ENCODE measurements at regions not wholly inside any gene's neighbourhood (a gene's known extent, or its start where the extent isn't known, plus 50 kb on each side); places are given as distances from the start of the nearest gene placed in this dataset.
"Not testable (repeated sequence)": the region's sequence is repeated elsewhere in the genome, so short reads cannot be mapped to it uniquely, and the experiment has no call there.

GRCh38 chr5:25974451-25974850, 1063.9 kb downstream of the CDH9 start:
- TF ChIP-seq ZNF274 (IDR thresholded peaks at IDR 0.05; ENCODE audit: low read depth, low read length): no peak
- TF ChIP-seq SUZ12 (IDR thresholded peaks at IDR 0.05; ENCODE audit: extremely low read depth, insufficient read depth, insufficient read length): no peak
- no peak for TF ChIP-seq YY1 (IDR thresholded peaks at IDR 0.05; ENCODE audit: insufficient read depth, insufficient read length)
- Histone ChIP-seq H3K36me3 (ENCODE audit: insufficient read depth, insufficient read length, low read length) (no peaks in the 10 kb centered on the region), H3K9ac (ENCODE audit: insufficient read length, low read depth) (no peak overlapping the region), H3K4me3 (ENCODE audit: insufficient read length, low read depth) (no peak overlapping the region), H3K27me3 (ENCODE audit: insufficient read depth, insufficient read length) (no peaks in the 10 kb centered on the region), H3K4me1 (ENCODE audit: insufficient read depth, insufficient read length) (no peaks in the 10 kb centered on the region), H3K9me3 (ENCODE audit: insufficient read depth, low read length) (no peaks in the 10 kb centered on the region)
- no peak for DNase-seq (ENCODE audit: low read depth, low spot score)

DNA sequence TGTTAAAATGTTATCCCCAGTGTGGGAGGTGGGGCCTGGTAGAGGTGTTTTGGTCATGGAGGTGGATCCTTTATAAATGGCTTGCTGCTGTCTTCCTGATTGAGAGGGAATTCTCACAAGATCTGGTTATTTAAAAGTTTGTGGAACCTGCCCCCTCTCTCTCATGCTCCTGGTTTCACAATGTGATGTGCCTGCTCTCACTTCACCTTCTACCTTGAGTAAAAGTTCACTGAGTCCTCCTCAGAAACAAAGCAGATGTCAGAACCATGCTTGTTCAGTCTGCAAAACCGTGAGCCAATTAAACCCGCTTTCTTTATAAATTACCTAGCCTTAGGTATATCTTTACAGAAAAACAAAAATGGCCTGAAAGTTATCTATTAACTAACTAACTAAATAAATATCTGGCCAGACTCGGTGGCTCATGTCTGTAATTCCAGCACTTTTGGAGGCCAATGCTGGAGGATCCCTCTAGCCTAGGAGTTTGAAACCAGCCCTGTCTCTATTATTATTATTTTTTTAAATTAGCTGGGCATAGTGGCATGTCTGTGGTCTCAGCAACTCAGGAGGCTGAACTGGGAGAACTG, 1067.4 kb downstream of the CDH9 start:
- no peak for TF ChIP-seq SUZ12 (IDR thresholded peaks at IDR 0.05; ENCODE audit: extremely low read depth, insufficient read depth, insufficient read length)
- no peak for TF ChIP-seq ZNF274 (IDR thresholded peaks at IDR 0.05; ENCODE audit: low read depth, low read length)
- no peak for TF ChIP-seq YY1 (IDR thresholded peaks at IDR 0.05; ENCODE audit: insufficient read depth, insufficient read length)
- H3K4me1 ChIP-seq (ENCODE audit: insufficient read depth, insufficient read length): no peaks in the 10 kb centered on the region
- no peak overlapping the region for H3K4me3 ChIP-seq (ENCODE audit: insufficient read length, low read depth)
- H3K9ac ChIP-seq (ENCODE audit: insufficient read length, low read depth): no peak overlapping the region
- H3K36me3 ChIP-seq (ENCODE audit: insufficient read depth, insufficient read length, low read length): no peaks in the 10 kb centered on the region
- no peaks in the 10 kb centered on the region for H3K27me3 ChIP-seq (ENCODE audit: insufficient read depth, insufficient read length)
- H3K9me3 ChIP-seq (ENCODE audit: insufficient read depth, low read length): no peaks in the 10 kb centered on the region
- no peak for DNase-seq (ENCODE audit: low read depth, low spot score)

DNA sequence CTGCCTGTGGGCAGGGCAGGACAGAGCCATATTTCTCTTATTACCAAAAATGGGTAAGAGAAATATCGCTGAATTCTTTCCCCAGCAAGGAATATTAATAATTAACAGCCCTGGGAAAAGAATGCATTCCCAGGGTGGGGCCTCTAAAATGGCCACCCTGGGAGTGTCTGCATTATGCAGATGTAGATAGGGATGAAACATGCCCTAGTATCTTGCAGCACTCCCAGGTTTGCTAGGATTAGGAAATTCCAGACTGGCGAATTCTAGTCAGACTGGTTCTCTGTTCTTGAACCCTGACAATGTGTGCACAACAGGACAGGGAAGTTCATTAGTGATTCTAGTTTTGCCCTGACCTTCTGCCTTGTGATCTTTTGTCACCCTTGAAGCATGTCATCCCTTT, 1069.3 kb downstream of the CDH9 start:
- DNase-seq (ENCODE audit: low read depth, low spot score); H3K9ac ChIP-seq (ENCODE audit: insufficient read length, low read depth); H3K4me1 ChIP-seq (ENCODE audit: insufficient read depth, insufficient read length); H3K27me3 ChIP-seq (ENCODE audit: insufficient read depth, insufficient read length); H3K36me3 ChIP-seq (ENCODE audit: insufficient read depth, insufficient read length, low read length); H3K4me3 ChIP-seq (ENCODE audit: insufficient read length, low read depth); H3K9me3 ChIP-seq (ENCODE audit: insufficient read depth, low read length): not testable (repeated sequence)

DNA sequence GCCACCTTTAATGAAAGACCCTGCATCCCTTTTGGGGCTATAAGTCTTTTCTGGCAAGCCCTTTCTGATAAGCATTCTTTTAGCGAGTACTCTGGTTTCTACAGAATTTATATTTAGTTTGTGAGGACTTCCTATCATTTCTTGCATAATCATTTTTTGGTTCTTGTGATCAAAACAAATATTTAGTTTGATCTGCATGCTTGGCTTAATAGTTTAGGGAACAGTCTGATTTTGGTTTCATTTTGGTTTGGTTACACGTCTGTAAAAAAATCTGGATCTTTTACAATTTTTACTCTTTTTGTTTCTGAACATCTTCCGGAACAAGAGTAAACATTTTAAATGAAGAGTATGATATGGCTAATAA, 1074.4 kb downstream of the CDH9 start:
- no peak for DNase-seq (ENCODE audit: low read depth, low spot score)
- Histone ChIP-seq H3K4me1 (ENCODE audit: insufficient read depth, insufficient read length) (no peaks in the 10 kb centered on the region), H3K9ac (ENCODE audit: insufficient read length, low read depth) (no peak overlapping the region), H3K4me3 (ENCODE audit: insufficient read length, low read depth) (no peak overlapping the region), H3K27me3 (ENCODE audit: insufficient read depth, insufficient read length) (no peaks in the 10 kb centered on the region), H3K36me3 (ENCODE audit: insufficient read depth, insufficient read length, low read length) (no peaks in the 10 kb centered on the region), H3K9me3 (ENCODE audit: insufficient read depth, low read length) (no peaks in the 10 kb centered on the region)
- TF ChIP-seq ZNF274 (IDR thresholded peaks at IDR 0.05; ENCODE audit: low read depth, low read length) (no peak), YY1 (IDR thresholded peaks at IDR 0.05; ENCODE audit: insufficient read depth, insufficient read length) (no peak), SUZ12 (IDR thresholded peaks at IDR 0.05; ENCODE audit: extremely low read depth, insufficient read depth, insufficient read length) (no peak)

- Histone ChIP-seq H3K9me3 (ENCODE audit: insufficient read depth, low read length) (no peaks in the 10 kb centered on the region), H3K36me3 (ENCODE audit: insufficient read depth, insufficient read length, low read length) (no peaks in the 10 kb centered on the region), H3K9ac (ENCODE audit: insufficient read length, low read depth) (no peak overlapping the region), H3K4me1 (ENCODE audit: insufficient read depth, insufficient read length) (no peaks in the 10 kb centered on the region), H3K4me3 (ENCODE audit: insufficient read length, low read depth) (no peak overlapping the region), H3K27me3 (ENCODE audit: insufficient read depth, insufficient read length) (no peaks in the 10 kb centered on the region)
- DNase-seq (ENCODE audit: low read depth, low spot score): no peak
- TF ChIP-seq YY1 (IDR thresholded peaks at IDR 0.05; ENCODE audit: insufficient read depth, insufficient read length): no peak
- no peak for TF ChIP-seq ZNF274 (IDR thresholded peaks at IDR 0.05; ENCODE audit: low read depth, low read length)
- no peak for TF ChIP-seq SUZ12 (IDR thresholded peaks at IDR 0.05; ENCODE audit: extremely low read depth, insufficient read depth, insufficient read length)
Observed at GRCh38 chr5:25963251-25964008, 1075.0 kb downstream of the CDH9 start.

DNA sequence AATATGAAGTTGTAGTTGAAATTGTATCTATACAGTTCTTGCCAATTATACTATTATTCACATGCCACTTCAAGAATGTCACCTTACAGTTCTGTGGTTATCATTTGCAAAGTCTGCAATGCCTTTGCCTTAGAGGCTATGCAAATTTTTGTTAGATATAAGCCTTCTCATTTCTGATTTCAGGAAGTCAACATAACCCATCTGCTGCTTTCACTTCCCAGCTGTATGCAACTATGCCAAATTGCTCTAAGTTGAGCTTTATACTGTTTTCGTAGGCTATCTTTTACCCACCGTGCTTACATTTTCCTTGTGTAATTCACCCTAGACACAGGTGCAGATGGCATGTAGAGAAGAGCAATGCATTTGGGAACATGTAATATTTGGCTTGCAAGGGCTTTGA, 1083.0 kb downstream of the CDH9 start:
- DNase-seq (ENCODE audit: low read depth, low spot score): no peak
- no peak overlapping the region for H3K9ac ChIP-seq (ENCODE audit: insufficient read length, low read depth)
- no peaks in the 10 kb centered on the region for H3K9me3 ChIP-seq (ENCODE audit: insufficient read depth, low read length)
- no peaks in the 10 kb centered on the region for H3K27me3 ChIP-seq (ENCODE audit: insufficient read depth, insufficient read length)
- no peaks in the 10 kb centered on the region for H3K4me1 ChIP-seq (ENCODE audit: insufficient read depth, insufficient read length)
- TF ChIP-seq YY1 (IDR thresholded peaks at IDR 0.05; ENCODE audit: insufficient read depth, insufficient read length) (no peak), SUZ12 (IDR thresholded peaks at IDR 0.05; ENCODE audit: extremely low read depth, insufficient read depth, insufficient read length) (no peak)
- no peak overlapping the region for H3K4me3 ChIP-seq (ENCODE audit: insufficient read length, low read depth)
- no peaks in the 10 kb centered on the region for H3K36me3 ChIP-seq (ENCODE audit: insufficient read depth, insufficient read length, low read length)

- no peak overlapping the region for H3K4me3 ChIP-seq (ENCODE audit: insufficient read length, low read depth)
- H3K9ac ChIP-seq (ENCODE audit: insufficient read length, low read depth): no peak overlapping the region
- H3K4me1 ChIP-seq (ENCODE audit: insufficient read depth, insufficient read length): no peaks in the 10 kb centered on the region
- TF ChIP-seq YY1 (IDR thresholded peaks at IDR 0.05; ENCODE audit: insufficient read depth, insufficient read length): no peak
- no peak for TF ChIP-seq SUZ12 (IDR thresholded peaks at IDR 0.05; ENCODE audit: extremely low read depth, insufficient read depth, insufficient read length)
- TF ChIP-seq ZNF274 (IDR thresholded peaks at IDR 0.05; ENCODE audit: low read depth, low read length): no peak
- DNase-seq (ENCODE audit: low read depth, low spot score): no peak
- no peaks in the 10 kb centered on the region for H3K36me3 ChIP-seq (ENCODE audit: insufficient read depth, insufficient read length, low read length)
- H3K27me3 ChIP-seq (ENCODE audit: insufficient read depth, insufficient read length): no peaks in the 10 kb centered on the region
- no peaks in the 10 kb centered on the region for H3K9me3 ChIP-seq (ENCODE audit: insufficient read depth, low read length)
Observed at GRCh38 chr5:25950681-25951080, 1087.7 kb downstream of the CDH9 start.

Data from NT2/D1 (cell line).